Keratinocyte (primary cell): ENCODE measurements at regions not wholly inside any gene's neighbourhood (a gene's known extent, or its start where the extent isn't known, plus 50 kb on each side); places are given as distances from the start of the nearest gene placed in this dataset.

ENCODE experiments used
- DNase-seq: peaks from one replicate; pipeline ENCODE4 v3.0.0-alpha.2; 2011; ENCODE audit warnings: low read depth, missing footprints, low spot score
- FAIRE-seq: peaks from 2 replicates; lab custom pipeline; 2011; peaks lifted over from hg19 to GRCh38; lab: Jason Lieb, UNC
- H2AFZ ChIP-seq: 2 replicates; pipeline ENCODE4 v1.6.0; 2012; ENCODE audit warnings: low read length, control low read depth, inconsistent platforms; ENCODE audit not compliant: control insufficient read depth
- H3K27ac ChIP-seq: 2 replicates; pipeline ENCODE4 v1.5.1; 2011; ENCODE audit warnings: low read length; ENCODE audit not compliant: control insufficient read depth, insufficient read depth
- H3K27me3 ChIP-seq: 3 replicates; pipeline ENCODE4 v1.6.0; 2011; ENCODE audit warnings: low read length; ENCODE audit not compliant: control insufficient read depth, insufficient read depth; ENCODE audit errors: extremely low read depth
- H3K36me3 ChIP-seq, 2 experiments: 2 replicates in 1 of 2; 3 replicates in 1 of 2; pipeline ENCODE4 v1.5.1; 2011; ENCODE audit warnings: low read length in 2 of 2, mild to moderate bottlenecking in 1 of 2; ENCODE audit not compliant: control insufficient read depth in 2 of 2, insufficient read depth in 2 of 2; ENCODE audit errors: extremely low read depth in 1 of 2
- H3K4me1 ChIP-seq: 3 replicates; pipeline ENCODE4 v1.5.1; 2011; ENCODE audit warnings: low read length; ENCODE audit not compliant: control insufficient read depth, insufficient read depth; ENCODE audit errors: extremely low read depth
- H3K4me2 ChIP-seq: 3 replicates; pipeline ENCODE4 v1.6.0; 2011; ENCODE audit warnings: low read depth, low read length; ENCODE audit not compliant: control insufficient read depth, insufficient read depth; ENCODE audit errors: extremely low read depth
- H3K4me3 ChIP-seq, 3 experiments: fragments of 200-600 bp in 1 of 3; sonication (generic) in 1 of 3; 2 replicates in 2 of 3; 3 replicates in 1 of 3; pipeline ENCODE4 v1.5.1; 2011 to 2016; ENCODE audit warnings: low read length in 3 of 3, mild to moderate bottlenecking in 3 of 3, control low read depth in 2 of 3, inconsistent platforms in 1 of 3, low read depth in 1 of 3, mixed read lengths in 1 of 3, mixed run types in 1 of 3, moderate library complexity in 1 of 3; ENCODE audit not compliant: control insufficient read depth in 2 of 3, insufficient read depth in 2 of 3; ENCODE audit errors: extremely low read depth in 1 of 3
- H3K79me2 ChIP-seq: 2 replicates; pipeline ENCODE4 v1.6.0; 2012; ENCODE audit warnings: low read length; ENCODE audit not compliant: control insufficient read depth, insufficient read depth
- H3K9ac ChIP-seq: 3 replicates; pipeline ENCODE4 v1.6.0; 2011; ENCODE audit warnings: low read length; ENCODE audit not compliant: control insufficient read depth, insufficient read depth; ENCODE audit errors: extremely low read depth
- H3K9me1 ChIP-seq: 3 replicates; pipeline ENCODE4 v1.6.0; 2011; ENCODE audit warnings: low read length; ENCODE audit not compliant: control insufficient read depth, insufficient read depth; ENCODE audit errors: extremely low read depth
- H3K9me3 ChIP-seq: 2 replicates; pipeline ENCODE4 v1.5.1; 2012; ENCODE audit warnings: low read depth, low read length; ENCODE audit not compliant: control insufficient read depth
- H4K20me1 ChIP-seq: 3 replicates; pipeline ENCODE4 v1.6.0; 2011; ENCODE audit warnings: low read length; ENCODE audit not compliant: control insufficient read depth, insufficient read depth; ENCODE audit errors: extremely low read depth
- CTCF ChIP-seq, 3 experiments: IDR thresholded peaks in 1 of 3; conservative IDR thresholded peaks in 1 of 3; optimal IDR thresholded peaks in 1 of 3; 2 replicates in 2 of 3; 3 replicates in 1 of 3; pipeline versions ENCODE3 to v1.5.1; 2011; ENCODE audit warnings: low read length in 3 of 3, mild to moderate bottlenecking in 3 of 3, moderate library complexity in 2 of 3, control low read depth in 1 of 3, inconsistent platforms in 1 of 3; ENCODE audit not compliant: insufficient read depth in 2 of 3; ENCODE audit errors: extremely low read depth in 1 of 3
- EZH2 ChIP-seq: IDR thresholded peaks from one replicate; pipeline ENCODE4 v1.6.1; 2012; ENCODE audit warnings: inconsistent platforms, mild to moderate bottlenecking, low read length, moderate library complexity
- dilution Hi-C: fragments of 300-500 bp; cut with MboI; formaldehyde crosslinking; loops from one replicate; pipeline ENCODE4 v1.7.0; 2020; ENCODE audit warnings: low sequenced_read_pairs; ENCODE audit not compliant: extremely low pct_ligation_motif_present

DNA sequence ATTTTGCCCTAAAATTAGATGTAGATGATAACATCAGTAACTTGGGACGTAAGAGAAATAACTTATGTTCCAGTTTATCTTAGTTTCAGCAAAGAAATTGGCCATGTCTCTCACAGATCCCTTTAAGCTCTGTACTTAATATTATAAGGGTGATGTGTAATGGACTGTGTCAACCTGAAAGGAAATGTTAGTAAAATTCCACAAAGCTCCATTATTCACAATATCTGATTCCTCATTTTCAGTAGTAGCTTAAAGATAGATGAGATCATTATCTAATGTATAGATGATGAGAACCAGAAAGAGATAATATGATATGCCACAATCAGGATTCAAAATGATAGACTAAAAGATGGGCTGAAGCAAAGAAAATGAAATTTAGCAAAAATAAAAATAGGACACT lies 316.8 kb upstream of the CHRM2 start:
- no peaks in the 10 kb centered on the region for H3K36me3 ChIP-seq
- H3K9ac ChIP-seq, result no peak overlapping the region
- no peaks in the 10 kb centered on the region for H3K9me3 ChIP-seq
- H3K4me2 ChIP-seq, result no peak overlapping the region
- DNase-seq (no peak), FAIRE-seq (no peak)
- dilution Hi-C loops, result no loop called here
- H4K20me1 ChIP-seq, result no peaks in the 10 kb centered on the region
- no peak overlapping the region for H3K4me3 ChIP-seq
- no peaks in the 10 kb centered on the region for H3K79me2 ChIP-seq
- H3K27me3 ChIP-seq, result no peaks in the 10 kb centered on the region
- TF ChIP-seq EZH2, result no peak
- H3K4me1 ChIP-seq, result no peaks in the 10 kb centered on the region
- no peak overlapping the region for H3K27ac ChIP-seq
- H2AFZ ChIP-seq, result no peak overlapping the region
- H3K9me1 ChIP-seq, result no peaks in the 10 kb centered on the region

DNA sequence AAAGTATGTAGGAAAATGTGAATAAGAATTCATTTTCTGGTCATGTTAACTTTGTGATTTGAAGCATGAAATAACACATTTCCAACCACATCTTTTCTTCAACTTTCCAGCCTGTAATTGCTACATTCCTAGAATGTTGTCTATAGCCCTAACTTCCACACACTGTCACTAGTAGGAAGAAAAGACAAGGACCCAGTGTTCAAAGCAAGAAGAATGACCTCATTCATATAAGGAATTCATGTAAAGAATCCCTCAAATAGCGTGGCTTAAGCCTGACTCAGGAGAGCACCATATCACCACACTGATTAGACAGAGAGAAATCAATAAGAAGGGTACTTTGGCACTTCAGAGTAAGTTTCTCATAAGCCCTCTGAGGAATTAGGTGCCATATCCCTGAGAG lies 318.7 kb upstream of the CHRM2 start:
- Histone ChIP-seq H3K27me3 (no peaks in the 10 kb centered on the region), H3K4me3 (no peak overlapping the region), H2AFZ (no peak overlapping the region), H3K36me3 (no peaks in the 10 kb centered on the region), H3K79me2 (no peaks in the 10 kb centered on the region), H3K9me3 (no peaks in the 10 kb centered on the region), H3K4me1 (no peaks in the 10 kb centered on the region), H3K4me2 (no peak overlapping the region), H3K9ac (no peak overlapping the region), H3K9me1 (no peaks in the 10 kb centered on the region), H3K27ac (no peak overlapping the region), H4K20me1 (no peaks in the 10 kb centered on the region)
- DNase-seq (no peak), FAIRE-seq (no peak)
- TF ChIP-seq EZH2, result no peak
- TF ChIP-seq CTCF (optimal IDR thresholded peaks at IDR 0.05 in 1 of 3, IDR thresholded peaks at IDR 0.05 in 1 of 3, conservative IDR thresholded peaks at IDR 0.05 in 1 of 3; ENCODE audit: extremely low read depth in 1 of 3, insufficient read depth in 2 of 3, low read length in 3 of 3), result no peak
- dilution Hi-C loops, result no loop called here

- DNase-seq (no peak), FAIRE-seq (no peak)
- Histone ChIP-seq H3K9ac (no peak overlapping the region), H2AFZ (no peak overlapping the region), H3K4me3 (no peak overlapping the region), H3K9me1 (no peaks in the 10 kb centered on the region), H3K27ac (no peak overlapping the region), H3K4me1 (no peaks in the 10 kb centered on the region), H3K36me3 (no peaks in the 10 kb centered on the region), H3K4me2 (no peak overlapping the region), H3K79me2 (no peaks in the 10 kb centered on the region), H4K20me1 (no peaks in the 10 kb centered on the region), H3K27me3 (no peaks in the 10 kb centered on the region), H3K9me3 (no peaks in the 10 kb centered on the region)
- dilution Hi-C loops, result no loop called here
- TF ChIP-seq CTCF (optimal IDR thresholded peaks at IDR 0.05 in 1 of 3, IDR thresholded peaks at IDR 0.05 in 1 of 3, conservative IDR thresholded peaks at IDR 0.05 in 1 of 3; ENCODE audit: extremely low read depth in 1 of 3, insufficient read depth in 2 of 3, low read length in 3 of 3) (no peak), EZH2 (no peak)
These were observed 334.7 kb upstream of the CHRM2 start for GRCh38 chr7:136533732-136534131.
